ENCODE measurements at regions not wholly inside any gene's neighbourhood (a gene's known extent, or its start where the extent isn't known, plus 50 kb on each side); places are given as distances from the start of the nearest gene placed in this dataset.

GRCh38 chr14:66072190-66073084 is 413.7 kb upstream of the CCDC196 start:
- no peak for DNase-seq

- no peak for DNase-seq
These were observed 411.6 kb upstream of the CCDC196 start for GRCh38 chr14:66074537-66074936.

- no peak for DNase-seq
These were observed 410.0 kb upstream of the CCDC196 start for GRCh38 chr14:66076176-66076575.

- no peak for DNase-seq
These were observed 408.2 kb upstream of the CCDC196 start for GRCh38 chr14:66078006-66078405.

- DNase-seq: no peak
These were observed 404.4 kb upstream of the CCDC196 start for GRCh38 chr14:66081594-66082376.

GRCh38 chr14:66085224-66085623 is 400.9 kb upstream of the CCDC196 start:
- DNase-seq: no peak

GRCh38 chr14:66085665-66086064 is 400.5 kb upstream of the CCDC196 start:
- DNase-seq: no peak

GRCh38 chr14:66087231-66087630 is 398.9 kb upstream of the CCDC196 start:
- no peak for DNase-seq

- DNase-seq: no peak
These were observed 397.5 kb upstream of the CCDC196 start for GRCh38 chr14:66088656-66089055.

GRCh38 chr14:66092206-66092605 is 394.0 kb upstream of the CCDC196 start:
- DNase-seq: no peak

GRCh38 chr14:66092748-66093147 is 393.4 kb upstream of the CCDC196 start:
- DNase-seq: no peak

- DNase-seq: no peak
These were observed 392.0 kb upstream of the CCDC196 start for GRCh38 chr14:66094001-66094727.

GRCh38 chr14:66099451-66099850 is 386.7 kb upstream of the CCDC196 start:
- DNase-seq: no peak

- DNase-seq: no peak
These were observed 386.2 kb upstream of the CCDC196 start for GRCh38 chr14:66099931-66100330.

- DNase-seq: no peak
These were observed 384.5 kb upstream of the CCDC196 start for GRCh38 chr14:66101662-66102061.

GRCh38 chr14:66104486-66104885 is 381.7 kb upstream of the CCDC196 start:
- DNase-seq: no peak

GRCh38 chr14:66105815-66106214 is 380.4 kb upstream of the CCDC196 start:
- no peak for DNase-seq

- DNase-seq: no peak
These were observed 376.7 kb upstream of the CCDC196 start for GRCh38 chr14:66109426-66109825.

GRCh38 chr14:66111891-66112290 is 374.3 kb upstream of the CCDC196 start:
- no peak for DNase-seq

GRCh38 chr14:66114071-66114470 is 372.1 kb upstream of the CCDC196 start:
- DNase-seq: no peak

- DNase-seq: no peak
These were observed 370.2 kb upstream of the CCDC196 start for GRCh38 chr14:66115740-66116502.

- no peak for DNase-seq
These were observed 369.4 kb upstream of the CCDC196 start for GRCh38 chr14:66116732-66117131.

GRCh38 chr14:66117600-66117999 is 368.6 kb upstream of the CCDC196 start:
- DNase-seq: no peak
